C4-2B (cell line): ENCODE measurements at regions not wholly inside any gene's neighbourhood (a gene's known extent, or its start where the extent isn't known, plus 50 kb on each side); places are given as distances from the start of the nearest gene placed in this dataset.

ENCODE experiments used
- CTCF ChIP-seq: fragments of 450-650 bp; conservative IDR thresholded peaks from 2 replicates; pipeline ENCODE4 v1.5.1; 2017; ENCODE audit warnings: mild to moderate bottlenecking
- ZFX ChIP-seq: fragments of 450-650 bp; IDR thresholded peaks from 2 replicates; pipeline ENCODE4 v1.6.1; 2017

- TF ChIP-seq CTCF (no peak), ZFX (no peak)
Measured at GRCh38 chrX:40189637-40190036, 91.9 kb upstream of the BCOR start.
